H9 (cell line): ENCODE measurements at regions not wholly inside any gene's neighbourhood (a gene's known extent, or its start where the extent isn't known, plus 50 kb on each side); places are given as distances from the start of the nearest gene placed in this dataset.
A peak's percentile ranks its signal among the peaks of the same experiment; 100 is the strongest.

Source experiments
- DNase-seq: peaks from one replicate; pipeline ENCODE4 v3.0.0-alpha.2; 2017
- H2AFZ ChIP-seq: one replicate; pipeline ENCODE4 v1.6.1; 2013; ENCODE audit warnings: mild to moderate bottlenecking, low read length, control low read depth, moderate library complexity
- H2AK5ac ChIP-seq: 2 replicates; pipeline ENCODE4 v1.6.1; 2013; ENCODE audit warnings: low read length, control low read depth, mixed read lengths; ENCODE audit not compliant: insufficient read length
- H2BK120ac ChIP-seq: one replicate; pipeline ENCODE4 v1.6.1; 2013; ENCODE audit warnings: low read depth, mild to moderate bottlenecking, low read length, control low read depth, inconsistent platforms; ENCODE audit not compliant: poor library complexity, severe bottlenecking
- H2BK12ac ChIP-seq: 2 replicates; pipeline ENCODE4 v1.6.1; 2013; ENCODE audit warnings: low read length, control low read depth, mixed read lengths, low read depth; ENCODE audit not compliant: insufficient read length
- H2BK15ac ChIP-seq: 2 replicates; pipeline ENCODE4 v1.6.1; 2013; ENCODE audit warnings: low read depth, low read length, control low read depth
- H2BK20ac ChIP-seq: one replicate; pipeline ENCODE4 v1.6.1; 2013; ENCODE audit warnings: low read depth, mild to moderate bottlenecking, low read length, control low read depth, inconsistent platforms; ENCODE audit not compliant: poor library complexity, severe bottlenecking
- H2BK5ac ChIP-seq: 2 replicates; pipeline ENCODE4 v1.6.1; 2013; ENCODE audit warnings: low read length, control low read depth, mixed read lengths; ENCODE audit not compliant: insufficient read length
- H3K14ac ChIP-seq: 2 replicates; pipeline ENCODE4 v1.6.1; 2013; ENCODE audit warnings: low read length, control low read depth; ENCODE audit not compliant: insufficient read depth
- H3K18ac ChIP-seq: 2 replicates; pipeline ENCODE4 v1.6.1; 2013; ENCODE audit warnings: low read depth, mild to moderate bottlenecking, mixed read lengths, low read length, control low read depth; ENCODE audit not compliant: insufficient read length
- H3K23ac ChIP-seq: 2 replicates; pipeline ENCODE4 v1.6.1; 2013; ENCODE audit warnings: low read length, control low read depth, mixed read lengths, low read depth; ENCODE audit not compliant: insufficient read length
- H3K23me2 ChIP-seq: 2 replicates; pipeline ENCODE4 v1.6.1; 2013; ENCODE audit warnings: low read depth, mild to moderate bottlenecking, mixed read lengths, low read length, control low read depth; ENCODE audit not compliant: insufficient read length, poor library complexity, severe bottlenecking
- H3K27ac ChIP-seq: 2 replicates; pipeline ENCODE4 v1.5.1; 2013; ENCODE audit warnings: low read length, control low read depth, mixed read lengths, low read depth; ENCODE audit not compliant: insufficient read length
- H3K27me3 ChIP-seq: 2 replicates; pipeline ENCODE4 v1.6.1; 2013; ENCODE audit warnings: low read length, control low read depth, inconsistent platforms; ENCODE audit not compliant: insufficient read depth
- H3K4ac ChIP-seq: 2 replicates; pipeline ENCODE4 v1.6.1; 2013; ENCODE audit warnings: low read depth, mild to moderate bottlenecking, control low read depth, inconsistent platforms, low read length, moderate library complexity
- H3K4me1 ChIP-seq: 2 replicates; pipeline ENCODE4 v1.6.1; 2013; ENCODE audit warnings: low read length, control low read depth, inconsistent platforms; ENCODE audit not compliant: insufficient read depth
- H3K4me2 ChIP-seq: 2 replicates; pipeline ENCODE4 v1.6.1; 2013; ENCODE audit warnings: low read length, control low read depth, mixed read lengths; ENCODE audit not compliant: insufficient read length, insufficient read depth
- H3K56ac ChIP-seq: 2 replicates; pipeline ENCODE4 v1.6.1; 2013; ENCODE audit warnings: low read depth, mild to moderate bottlenecking, mixed read lengths, low read length, control low read depth; ENCODE audit not compliant: insufficient read length
- H3K79me1 ChIP-seq: 2 replicates; pipeline ENCODE4 v1.6.1; 2013; ENCODE audit warnings: low read depth, mild to moderate bottlenecking, moderate library complexity, low read length, control low read depth, inconsistent platforms; ENCODE audit not compliant: insufficient read depth, poor library complexity, severe bottlenecking
- H3K79me2 ChIP-seq: 2 replicates; pipeline ENCODE4 v1.6.1; 2013; ENCODE audit warnings: low read length, control low read depth, inconsistent platforms; ENCODE audit not compliant: insufficient read depth
- H3K9ac ChIP-seq: 2 replicates; pipeline ENCODE4 v1.6.1; 2013; ENCODE audit warnings: low read length, control low read depth, mixed read lengths; ENCODE audit not compliant: insufficient read length; ENCODE audit errors: extremely low read depth
- H3K9me3 ChIP-seq: one replicate; pipeline ENCODE4 v1.6.1; 2013; ENCODE audit warnings: low read depth, low read length, inconsistent platforms; ENCODE audit not compliant: control insufficient read depth
- H3T11ph ChIP-seq: one replicate; pipeline ENCODE4 v1.6.1; 2013; ENCODE audit warnings: mild to moderate bottlenecking, low read length, control low read depth, inconsistent platforms
- H4K20me1 ChIP-seq: one replicate; pipeline ENCODE4 v1.6.1; 2013; ENCODE audit not compliant: control insufficient read depth, insufficient read length, insufficient read depth
- H4K5ac ChIP-seq: 2 replicates; pipeline ENCODE4 v1.6.1; 2013; ENCODE audit warnings: low read depth, mild to moderate bottlenecking, mixed read lengths, low read length, control low read depth; ENCODE audit not compliant: insufficient read length
- H4K8ac ChIP-seq: replicated peaks from 2 replicates; pipeline ENCODE4 v1.6.1; 2013; ENCODE audit warnings: low read length, control low read depth, mixed read lengths, low read depth; ENCODE audit not compliant: insufficient read length
- H4K91ac ChIP-seq: 2 replicates; pipeline ENCODE4 v1.6.1; 2013; ENCODE audit warnings: low read depth, mild to moderate bottlenecking, moderate library complexity, mixed read lengths, low read length, control low read depth; ENCODE audit not compliant: insufficient read length
- H3K27ac Mint-ChIP-seq, 3 experiments: 2 replicates in 2 of 3; 3 replicates in 1 of 3; pipeline ENCODE4 v1.8.0; 2020 to 2021; ENCODE audit warnings: mixed read lengths in 3 of 3, mild to moderate bottlenecking in 1 of 3, moderate library complexity in 1 of 3
- H3K27me3 Mint-ChIP-seq: 2 replicates; pipeline ENCODE4 v1.8.0; 2021; ENCODE audit warnings: low read depth, mild to moderate bottlenecking, moderate library complexity, mixed read lengths
- H3K36me3 Mint-ChIP-seq, 3 experiments: 2 replicates in 2 of 3; 3 replicates in 1 of 3; pipeline ENCODE4 v1.8.0; 2020 to 2021; ENCODE audit warnings: low read depth in 3 of 3, mixed read lengths in 3 of 3; ENCODE audit not compliant: insufficient read depth in 1 of 3
- H3K4me1 Mint-ChIP-seq, 2 experiments: 2 replicates each; pipeline ENCODE4 v1.8.0; 2020; ENCODE audit warnings: mixed read lengths in 2 of 2
- H3K4me3 Mint-ChIP-seq, 2 experiments: 2 replicates in 1 of 2; 3 replicates in 1 of 2; pipeline ENCODE4 v1.8.0; 2020 to 2021; ENCODE audit warnings: mild to moderate bottlenecking in 2 of 2, mixed read lengths in 2 of 2, moderate library complexity in 1 of 2
- H3K9me3 Mint-ChIP-seq, 2 experiments: 2 replicates in 1 of 2; 3 replicates in 1 of 2; pipeline ENCODE4 v1.8.0; 2020; ENCODE audit warnings: mild to moderate bottlenecking in 2 of 2, mixed read lengths in 2 of 2, moderate library complexity in 1 of 2
- TF ChIP-seq, protein P1 (sequence below): fragments of 200-600 bp; sonication (generic); conservative IDR thresholded peaks from 3 replicates; pipeline ENCODE4 v1.8.0; 2021; ENCODE audit warnings: antibody characterized with exemption, mild to moderate bottlenecking

DNA sequence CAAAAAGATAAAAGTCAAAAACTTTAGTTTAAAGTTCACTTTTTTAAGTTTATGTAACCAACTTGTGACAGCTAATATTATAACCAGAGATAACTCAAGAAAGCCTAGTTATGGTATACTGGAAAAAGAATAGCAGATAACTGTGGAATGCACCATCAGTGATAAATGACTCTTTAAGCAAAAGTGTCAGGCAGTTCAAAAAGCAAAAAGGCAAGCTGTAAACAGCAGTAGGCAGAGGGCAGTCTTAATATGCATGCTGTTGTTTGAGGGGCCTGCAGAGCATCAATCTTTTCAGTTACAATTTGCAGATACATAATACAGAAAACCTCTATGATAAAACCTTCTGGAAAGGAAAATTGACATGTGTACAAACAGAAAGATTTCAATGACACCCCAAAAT, 81.8 kb upstream of the JADE1 start:
- no peaks in the 10 kb centered on the region for H3K79me1 ChIP-seq
- no peak overlapping the region for H3K27ac ChIP-seq
- no peak overlapping the region for H2BK15ac ChIP-seq
- H3K23me2 ChIP-seq, result no peaks in the 10 kb centered on the region
- H3K36me3 Mint-ChIP-seq, result peaks cover 0 to 3% (median 0%) of the 10 kb centered on the region in 3 experiments; a peak in 2 of 7 replicates
- H3K9ac ChIP-seq, result no peak overlapping the region
- H3K56ac ChIP-seq, result no peak overlapping the region
- TF ChIP-seq, protein P1, sequence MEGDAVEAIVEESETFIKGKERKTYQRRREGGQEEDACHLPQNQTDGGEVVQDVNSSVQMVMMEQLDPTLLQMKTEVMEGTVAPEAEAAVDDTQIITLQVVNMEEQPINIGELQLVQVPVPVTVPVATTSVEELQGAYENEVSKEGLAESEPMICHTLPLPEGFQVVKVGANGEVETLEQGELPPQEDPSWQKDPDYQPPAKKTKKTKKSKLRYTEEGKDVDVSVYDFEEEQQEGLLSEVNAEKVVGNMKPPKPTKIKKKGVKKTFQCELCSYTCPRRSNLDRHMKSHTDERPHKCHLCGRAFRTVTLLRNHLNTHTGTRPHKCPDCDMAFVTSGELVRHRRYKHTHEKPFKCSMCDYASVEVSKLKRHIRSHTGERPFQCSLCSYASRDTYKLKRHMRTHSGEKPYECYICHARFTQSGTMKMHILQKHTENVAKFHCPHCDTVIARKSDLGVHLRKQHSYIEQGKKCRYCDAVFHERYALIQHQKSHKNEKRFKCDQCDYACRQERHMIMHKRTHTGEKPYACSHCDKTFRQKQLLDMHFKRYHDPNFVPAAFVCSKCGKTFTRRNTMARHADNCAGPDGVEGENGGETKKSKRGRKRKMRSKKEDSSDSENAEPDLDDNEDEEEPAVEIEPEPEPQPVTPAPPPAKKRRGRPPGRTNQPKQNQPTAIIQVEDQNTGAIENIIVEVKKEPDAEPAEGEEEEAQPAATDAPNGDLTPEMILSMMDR, result no peak
- H2BK5ac ChIP-seq, result no peak overlapping the region
- H2BK20ac ChIP-seq, result no peak overlapping the region
- H3K4me2 ChIP-seq, result no peak overlapping the region
- no peak overlapping the region for H2AFZ ChIP-seq
- no peaks in the 10 kb centered on the region for H3K9me3 ChIP-seq
- no peak overlapping the region for H3K23ac ChIP-seq
- H3K27ac Mint-ChIP-seq, result peak overlapping the region in 1 of 3 experiments; percentile 61; a peak in 2 of 7 replicates
- DNase-seq, result no peak
- H2BK12ac ChIP-seq, result no peak overlapping the region
- no peak overlapping the region for H3T11ph ChIP-seq
- H3K79me2 ChIP-seq, result no peaks in the 10 kb centered on the region
- no peak overlapping the region for H4K8ac ChIP-seq
- H3K4me3 Mint-ChIP-seq, result no peak overlapping the region
- H4K20me1 ChIP-seq, result no peaks in the 10 kb centered on the region
- H3K4me1 ChIP-seq, result no peaks in the 10 kb centered on the region; the same call in 1 of the 2 replicates
- no peaks in the 10 kb centered on the region for H3K27me3 Mint-ChIP-seq
- H2BK120ac ChIP-seq, result no peak overlapping the region
- H3K14ac ChIP-seq, result no peak overlapping the region
- peaks cover 27 to 33% of the 10 kb centered on the region in 2 experiments for H3K4me1 Mint-ChIP-seq
- no peaks in the 10 kb centered on the region for H3K9me3 Mint-ChIP-seq
- no peak overlapping the region for H3K18ac ChIP-seq
- H2AK5ac ChIP-seq, result no peak overlapping the region
- no peak overlapping the region for H3K4ac ChIP-seq
- H4K5ac ChIP-seq, result no peak overlapping the region
- H3K27me3 ChIP-seq, result no peaks in the 10 kb centered on the region
- H4K91ac ChIP-seq, result no peak overlapping the region
